KOPT-K1 (cell line): ENCODE measurements at regions not wholly inside any gene's neighbourhood (a gene's known extent, or its start where the extent isn't known, plus 50 kb on each side); places are given as distances from the start of the nearest gene placed in this dataset.

Experiments used
- H3K27ac ChIP-seq: fragments of 200-600 bp; sonication (generic); 2 replicates; pipeline ENCODE4 v1.5.1; 2016; ENCODE audit warnings: antibody characterized with exemption, mild to moderate bottlenecking, low read depth, low read length; ENCODE audit not compliant: poor library complexity, severe bottlenecking
- H3K36me3 ChIP-seq: fragments of 200-600 bp; sonication (generic); 2 replicates; pipeline ENCODE4 v1.5.1; 2017; ENCODE audit warnings: antibody characterized with exemption, mild to moderate bottlenecking, low read length, moderate library complexity; ENCODE audit not compliant: insufficient read depth
- H3K9me3 ChIP-seq: fragments of 200-600 bp; sonication (generic); 2 replicates; pipeline ENCODE4 v1.5.1; 2017; ENCODE audit warnings: antibody characterized with exemption, low read length, mild to moderate bottlenecking; ENCODE audit not compliant: insufficient read depth, poor library complexity, severe bottlenecking

DNA sequence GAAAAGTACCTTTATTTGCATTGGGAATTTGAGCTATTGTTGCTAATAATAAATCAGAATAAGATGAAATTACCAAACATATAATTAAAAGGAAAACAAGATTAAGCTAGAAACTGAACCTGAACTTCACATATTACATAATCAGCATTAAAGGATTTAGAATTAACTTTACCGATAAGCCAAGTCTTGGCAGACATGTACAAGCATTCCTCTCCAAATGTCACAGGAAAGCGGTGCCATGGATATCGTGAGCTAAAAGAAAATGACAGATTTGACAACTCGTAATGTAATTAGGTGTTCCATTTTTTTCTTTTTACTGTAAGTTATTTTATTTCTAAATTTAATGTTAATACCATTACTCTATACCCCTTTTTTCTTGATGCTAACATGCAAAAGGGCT lies 55.1 kb upstream of the CD302 start:
- H3K27ac ChIP-seq: no peak overlapping the region
- peaks cover 58% of the 10 kb centered on the region for H3K36me3 ChIP-seq

DNA sequence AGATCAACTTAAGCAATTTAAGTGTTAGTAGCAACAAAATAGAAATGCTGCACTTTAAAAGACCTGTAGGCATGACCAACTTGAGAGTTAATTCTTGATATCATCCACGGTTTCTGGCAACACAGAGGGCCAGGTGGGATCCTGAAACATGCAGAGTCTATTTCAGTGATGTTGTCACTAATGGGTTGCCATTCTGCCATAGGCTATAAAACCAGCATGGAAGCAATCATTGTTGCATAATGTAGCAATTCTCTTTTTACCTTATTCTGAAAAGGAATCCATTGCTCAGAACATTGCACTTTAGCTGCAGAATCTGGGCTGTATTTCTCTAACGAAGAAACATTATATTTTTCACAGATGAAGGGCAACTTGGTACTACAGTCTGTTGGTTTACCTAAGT lies 53.9 kb upstream of the CD302 start:
- Histone ChIP-seq H3K27ac (no peak overlapping the region), H3K36me3 (peaks cover 66% of the 10 kb centered on the region)

More for the DNA sequence above, 55.1 kb upstream of the CD302 start:
- no peaks in the 10 kb centered on the region for H3K9me3 ChIP-seq

DNA sequence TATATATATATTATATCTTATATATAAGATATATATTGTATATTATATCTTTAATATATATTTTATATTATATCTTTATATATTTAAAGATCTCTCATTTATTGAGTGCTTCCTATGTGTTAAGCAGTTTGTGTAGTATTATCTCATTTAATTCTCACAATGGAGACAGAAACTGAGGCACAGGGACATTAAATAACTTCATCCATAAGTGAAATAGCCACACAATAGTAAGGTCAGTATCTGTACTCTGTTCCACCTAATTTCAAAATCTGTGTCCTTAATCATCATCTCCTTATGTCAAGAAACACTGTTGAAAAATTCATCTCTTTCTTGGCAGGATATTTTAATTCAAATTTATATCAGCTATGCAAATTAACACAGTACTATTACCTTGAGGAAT lies 52.8 kb upstream of the CD302 start:
- no peaks in the 10 kb centered on the region for H3K9me3 ChIP-seq
- H3K27ac ChIP-seq: no peak overlapping the region
- peaks cover 72% of the 10 kb centered on the region for H3K36me3 ChIP-seq

More for the DNA sequence above, 53.9 kb upstream of the CD302 start:
- H3K9me3 ChIP-seq: no peaks in the 10 kb centered on the region

DNA sequence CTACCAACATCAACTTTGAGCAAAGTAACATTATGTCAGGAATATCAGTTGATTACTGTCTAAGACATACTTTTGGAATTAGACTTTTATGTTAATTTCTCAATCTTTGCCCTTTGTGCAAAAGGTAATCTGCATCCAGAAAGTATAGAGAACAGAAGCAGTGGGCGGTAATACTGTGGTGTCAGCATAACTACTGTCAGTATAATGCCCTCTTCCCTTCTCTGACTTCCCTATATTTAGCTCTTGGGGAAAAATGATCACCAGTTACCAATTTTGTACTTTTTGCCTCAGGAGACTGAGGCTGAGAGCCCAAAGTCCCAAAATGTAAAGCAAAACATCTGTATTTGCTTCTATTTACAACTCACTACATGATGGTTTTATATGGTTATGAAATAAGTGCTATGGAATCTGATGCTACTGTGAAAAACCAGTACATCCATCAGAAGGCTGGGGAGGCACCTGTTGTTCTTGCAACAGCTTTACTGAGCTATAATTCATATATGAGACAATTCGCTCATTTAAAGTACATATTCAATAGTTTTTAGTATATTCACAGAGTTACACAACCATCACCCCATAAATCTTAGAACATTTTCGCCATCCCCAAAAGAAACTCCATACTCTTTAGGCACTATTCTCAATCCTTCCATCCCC lies 51.3 kb upstream of the CD302 start:
- H3K9me3 ChIP-seq: no peaks in the 10 kb centered on the region
- H3K27ac ChIP-seq: no peak overlapping the region
- H3K36me3 ChIP-seq: peaks cover 72% of the 10 kb centered on the region
